Heart right ventricle (tissue), 16 donors: ENCODE measurements at regions not wholly inside any gene's neighbourhood (a gene's known extent, or its start where the extent isn't known, plus 50 kb on each side); places are given as distances from the start of the nearest gene placed in this dataset.

Experiments
- ATAC-seq, 8 donors: fragments of 200-7000 bp; cut with Tn5 transposase; one replicate each; pipeline ENCODE4 v1.9.1; 2020; ENCODE audit warnings: mild to moderate bottlenecking in 8 of 8, moderate library complexity in 8 of 8, moderate number of reproducible peaks in 1 of 8
- DNase-seq, 2 donors: peaks; one replicate each; pipeline ENCODE4 v3.0.0-alpha.2; 2020
- H3K27ac ChIP-seq, 10 donors: fragments of 200-600 bp; sonication (generic) in 2 of 10; one replicate each; pipeline versions ENCODE4 v1.5.0 to v1.8.0; 2020 to 2022; ENCODE audit warnings: mild to moderate bottlenecking in 3 of 10
- H3K27me3 ChIP-seq, 7 donors: fragments of 200-600 bp; one replicate each; pipeline ENCODE4 v1.8.0; 2021 to 2022; ENCODE audit warnings: mild to moderate bottlenecking in 2 of 7
- H3K36me3 ChIP-seq, 9 donors: fragments of 200-600 bp; sonication (generic) in 1 of 9; one replicate each; pipeline versions ENCODE4 v1.5.0 to v1.8.0; 2020 to 2022; ENCODE audit warnings: mild to moderate bottlenecking in 2 of 9
- H3K4me1 ChIP-seq, 9 donors: fragments of 200-600 bp; sonication (generic) in 1 of 9; one replicate each; pipeline versions ENCODE4 v1.5.0 to v1.8.0; 2020 to 2022; ENCODE audit warnings: mild to moderate bottlenecking in 4 of 9
- H3K4me3 ChIP-seq, 10 donors: fragments of 200-600 bp; sonication (generic) in 2 of 10; one replicate each; pipeline versions ENCODE4 v1.5.0 to v1.8.0; 2020 to 2022; ENCODE audit warnings: mild to moderate bottlenecking in 7 of 10, moderate library complexity in 2 of 10
- H3K9me3 ChIP-seq, 11 donors: fragments of 200-600 bp in 10 of 11; sonication (generic) in 2 of 11; one replicate each; pipeline versions ENCODE4 v1.5.0 to v1.8.0; 2013 to 2022; ENCODE audit warnings: mild to moderate bottlenecking in 2 of 11, control low read depth in 1 of 11, moderate library complexity in 1 of 11
- CTCF ChIP-seq, 9 donors: fragments of 200-600 bp; sonication (generic) in 2 of 9; IDR thresholded peaks; one replicate each; pipeline versions ENCODE4 v1.5.0 to v1.8.0; 2021 to 2022; ENCODE audit warnings: antibody characterized with exemption in 9 of 9, mild to moderate bottlenecking in 5 of 9, moderate library complexity in 1 of 9
- WGBS, 2 donors: extraction: QIAGEN DNeasy Blood & Tissue Kit; methylation state at CpG; one replicate each; pipeline ENCODE4 v1.1.7; 2013; ENCODE audit warnings: inconsistent platforms in 1 of 2; 5-methylcytosine and 5-hydroxymethylcytosine counted together
- intact Hi-C, 10 donors: fragments of 100-400 bp; cut with DNase I; formaldehyde crosslinking; loops; one replicate each; pipeline versions ENCODE4 v1.11.1 to v1.14.2; 2022
- donor health status: Arrhythmogenic right ventricular cardiomyopathy.
- donor health status: ischemic (EF 13 %, LVEDD 7.1; RV severe dilation, severe dysfunction).
- donor health status: healthy with polysubstance abuse.
- donor health status: DM: no; HTN: yes; CAD: no.
- donor health status: DM: no; HTN: no; CAD: no.
- donor health status: ischemic (EF 25% LVEDD 6.9; RV normal size, moderate dysfunction).
- donor health status: ischemic (EF 25% LVEDD 5.7; RV mildly dilated, moderate dysfunction).
- donor health status: healthy.
- donor health status: DM: yes; HTN: yes; CAD: no.
- donor health status: Ischemic cardiomyopathy.
- donor health status: ischemic (EF 35%, LVEDD 5.7; RV mildly dilated, moderate dysfunction).
- donor health status: nonischemic (EF 11% LVEDD 7.7; RV severe dilation, severe dysfunction).
- donor health status: DM: yes; HTN: yes; CAD: no.
- donor health status: PGD.
- donor health status: ischemic (EF 29% LVEDD 5.4; RV normal size, mild dysfunction).
- donor health status: nonischemic (EF 23%, LVEDD 6.1; RV moderate dilation, normal function).

- no peaks in the 10 kb centered on the region for H3K4me1 ChIP-seq
- no peak overlapping the region for H3K27ac ChIP-seq
- DNase-seq, result no peak
- no peak for ATAC-seq
- no peaks in the 10 kb centered on the region for H3K36me3 ChIP-seq
- H3K9me3 ChIP-seq, result peaks cover 0 to under 1% (median 0%) of the 10 kb centered on the region in 11 donors
- TF ChIP-seq CTCF (IDR thresholded peaks at IDR 0.05), result no peak
- no peaks in the 10 kb centered on the region for H3K27me3 ChIP-seq
- no peak overlapping the region for H3K4me3 ChIP-seq
- intact Hi-C loops, result no loop called here
- WGBS, 2 donors, result 93 to 95% methylated on average over 2 of the region's 2 CpGs
Measured at GRCh38 chr1:220438741-220439140, 89.2 kb upstream of the MARK1 start.

GRCh38 chr1:220432408-220432807 is 95.5 kb upstream of the MARK1 start:
- H3K4me1 ChIP-seq, result no peaks in the 10 kb centered on the region
- H3K27ac ChIP-seq, result no peak overlapping the region
- no peak overlapping the region for H3K4me3 ChIP-seq
- TF ChIP-seq CTCF (IDR thresholded peaks at IDR 0.05), result no peak
- H3K9me3 ChIP-seq, result no peaks in the 10 kb centered on the region
- no peaks in the 10 kb centered on the region for H3K36me3 ChIP-seq
- intact Hi-C loops, result no loop called here
- 97 to 100% methylated on average over 1 of the region's 1 CpG for WGBS, 2 donors
- DNase-seq, result no peak
- no peak for ATAC-seq
- H3K27me3 ChIP-seq, result no peaks in the 10 kb centered on the region

GRCh38 chr1:220431554-220432239 is 96.2 kb upstream of the MARK1 start:
- Histone ChIP-seq H3K36me3 (no peaks in the 10 kb centered on the region), H3K4me1 (no peaks in the 10 kb centered on the region), H3K27me3 (no peaks in the 10 kb centered on the region), H3K9me3 (no peaks in the 10 kb centered on the region), H3K4me3 (no peak overlapping the region), H3K27ac (no peak overlapping the region)
- TF ChIP-seq CTCF (IDR thresholded peaks at IDR 0.05), result no peak
- no peak for DNase-seq
- 56 to 60% methylated on average over 7 of the region's 7 CpGs for WGBS, 2 donors
- ATAC-seq, result no peak
- intact Hi-C loops, result no loop called here

- ATAC-seq, result no peak
- no peak for TF ChIP-seq CTCF (IDR thresholded peaks at IDR 0.05)
- intact Hi-C loops, result no loop called here
- H3K27me3 ChIP-seq, result no peaks in the 10 kb centered on the region
- DNase-seq, result no peak
- H3K4me3 ChIP-seq, result no peak overlapping the region
- no peaks in the 10 kb centered on the region for H3K4me1 ChIP-seq
- 29 to 36% methylated on average over 2 of the region's 2 CpGs for WGBS, 2 donors
- no peaks in the 10 kb centered on the region for H3K9me3 ChIP-seq
- H3K27ac ChIP-seq, result no peak overlapping the region
- H3K36me3 ChIP-seq, result no peaks in the 10 kb centered on the region
Measured at GRCh38 chr1:220430586-220430985, 97.3 kb upstream of the MARK1 start.
